ENCODE measurements at regions not wholly inside any gene's neighbourhood (a gene's known extent, or its start where the extent isn't known, plus 50 kb on each side); places are given as distances from the start of the nearest gene placed in this dataset.

GRCh38 chr3:59482684-59483083 lies 432.9 kb upstream of the CFAP20DC start:
- ATAC-seq (no peak), DNase-seq (no peak)
- Mint-ChIP-seq H3K36me3 (ENCODE audit: low read depth) (no peaks in the 10 kb centered on the region), H3K4me1 (peaks cover 5% of the 10 kb centered on the region), H3K27ac (no peak overlapping the region), H3K27me3 (no peaks in the 10 kb centered on the region), H3K4me3 (no peak overlapping the region)
- no peaks in the 10 kb centered on the region for H3K9me3 ChIP-seq (ENCODE audit: control insufficient read depth, low read length, poor library complexity, severe bottlenecking)

- ATAC-seq: no peak
- no peak overlapping the region for H3K4me3 Mint-ChIP-seq
- no peak overlapping the region for H3K27ac Mint-ChIP-seq
- DNase-seq: no peak
- peaks cover 5% of the 10 kb centered on the region for H3K4me1 Mint-ChIP-seq
- H3K9me3 ChIP-seq (ENCODE audit: control insufficient read depth, low read length, poor library complexity, severe bottlenecking): no peaks in the 10 kb centered on the region
- no peaks in the 10 kb centered on the region for H3K36me3 Mint-ChIP-seq (ENCODE audit: low read depth)
- peaks cover 4% of the 10 kb centered on the region for H3K27me3 Mint-ChIP-seq
Measured at GRCh38 chr3:59481776-59482400, 432.1 kb upstream of the CFAP20DC start.

GRCh38 chr3:59480486-59480995 lies 430.7 kb upstream of the CFAP20DC start:
- H3K27ac Mint-ChIP-seq: peak overlapping the region; percentile 54
- ATAC-seq: peak; percentile 51
- no peaks in the 10 kb centered on the region for H3K9me3 ChIP-seq (ENCODE audit: control insufficient read depth, low read length, poor library complexity, severe bottlenecking)
- H3K36me3 Mint-ChIP-seq (ENCODE audit: low read depth): no peaks in the 10 kb centered on the region
- peak overlapping the region; percentile 74 for H3K4me3 Mint-ChIP-seq
- peaks cover 5% of the 10 kb centered on the region for H3K4me1 Mint-ChIP-seq
- H3K27me3 Mint-ChIP-seq: peaks cover 5% of the 10 kb centered on the region
- DNase-seq: no peak

- H3K27me3 Mint-ChIP-seq: peaks cover 5% of the 10 kb centered on the region
- peaks cover 15% of the 10 kb centered on the region for H3K4me1 Mint-ChIP-seq
- ATAC-seq (no peak), DNase-seq (no peak)
- no peak overlapping the region for H3K4me3 Mint-ChIP-seq
- no peaks in the 10 kb centered on the region for H3K9me3 ChIP-seq (ENCODE audit: control insufficient read depth, low read length, poor library complexity, severe bottlenecking)
- H3K27ac Mint-ChIP-seq: no peak overlapping the region
- no peaks in the 10 kb centered on the region for H3K36me3 Mint-ChIP-seq (ENCODE audit: low read depth)
Measured at GRCh38 chr3:59473636-59474035, 423.8 kb upstream of the CFAP20DC start.

- Mint-ChIP-seq H3K4me3 (no peak overlapping the region), H3K4me1 (peaks cover 15% of the 10 kb centered on the region), H3K27ac (no peak overlapping the region), H3K36me3 (ENCODE audit: low read depth) (no peaks in the 10 kb centered on the region), H3K27me3 (peaks cover 5% of the 10 kb centered on the region)
- DNase-seq: no peak
- H3K9me3 ChIP-seq (ENCODE audit: control insufficient read depth, low read length, poor library complexity, severe bottlenecking): no peaks in the 10 kb centered on the region
- no peak for ATAC-seq
Measured at GRCh38 chr3:59472541-59472940, 422.7 kb upstream of the CFAP20DC start.

- ATAC-seq (no peak), DNase-seq (no peak)
- peaks cover 15% of the 10 kb centered on the region for H3K4me1 Mint-ChIP-seq
- H3K27me3 Mint-ChIP-seq: no peaks in the 10 kb centered on the region
- no peaks in the 10 kb centered on the region for H3K9me3 ChIP-seq (ENCODE audit: control insufficient read depth, low read length, poor library complexity, severe bottlenecking)
- H3K27ac Mint-ChIP-seq: peak overlapping the region; percentile 69
- no peaks in the 10 kb centered on the region for H3K36me3 Mint-ChIP-seq (ENCODE audit: low read depth)
- H3K4me3 Mint-ChIP-seq: no peak overlapping the region
Measured at GRCh38 chr3:59469948-59470723, 420.3 kb upstream of the CFAP20DC start.

- no peak overlapping the region for H3K4me3 Mint-ChIP-seq
- H3K9me3 ChIP-seq (ENCODE audit: control insufficient read depth, low read length, poor library complexity, severe bottlenecking): no peaks in the 10 kb centered on the region
- ATAC-seq (no peak), DNase-seq (no peak)
- H3K36me3 Mint-ChIP-seq (ENCODE audit: low read depth): no peaks in the 10 kb centered on the region
- peaks cover 15% of the 10 kb centered on the region for H3K4me1 Mint-ChIP-seq
- H3K27me3 Mint-ChIP-seq: no peaks in the 10 kb centered on the region
- H3K27ac Mint-ChIP-seq: no peak overlapping the region
Measured at GRCh38 chr3:59467476-59467875, 417.7 kb upstream of the CFAP20DC start.

- H3K9me3 ChIP-seq (ENCODE audit: control insufficient read depth, low read length, poor library complexity, severe bottlenecking): no peaks in the 10 kb centered on the region
- Mint-ChIP-seq H3K4me1 (peaks cover 2% of the 10 kb centered on the region), H3K4me3 (no peak overlapping the region), H3K36me3 (ENCODE audit: low read depth) (no peaks in the 10 kb centered on the region), H3K27me3 (no peaks in the 10 kb centered on the region), H3K27ac (no peak overlapping the region)
- DNase-seq: no peak
- ATAC-seq: no peak
Measured at GRCh38 chr3:59464187-59464586, 414.4 kb upstream of the CFAP20DC start.

- no peaks in the 10 kb centered on the region for H3K9me3 ChIP-seq (ENCODE audit: control insufficient read depth, low read length, poor library complexity, severe bottlenecking)
- no peak for DNase-seq
- no peaks in the 10 kb centered on the region for H3K36me3 Mint-ChIP-seq (ENCODE audit: low read depth)
- peaks cover under 1% of the 10 kb centered on the region for H3K4me1 Mint-ChIP-seq
- H3K4me3 Mint-ChIP-seq: no peak overlapping the region
- ATAC-seq: no peak
- no peak overlapping the region for H3K27ac Mint-ChIP-seq
- no peaks in the 10 kb centered on the region for H3K27me3 Mint-ChIP-seq
Measured at GRCh38 chr3:59463253-59463652, 413.4 kb upstream of the CFAP20DC start.

GRCh38 chr3:59460068-59460467 lies 410.2 kb upstream of the CFAP20DC start:
- H3K9me3 ChIP-seq (ENCODE audit: control insufficient read depth, low read length, poor library complexity, severe bottlenecking): no peaks in the 10 kb centered on the region
- peaks cover 5% of the 10 kb centered on the region for H3K4me1 Mint-ChIP-seq
- H3K27ac Mint-ChIP-seq: no peak overlapping the region
- ATAC-seq: no peak
- DNase-seq: no peak
- H3K4me3 Mint-ChIP-seq: no peak overlapping the region
- no peaks in the 10 kb centered on the region for H3K36me3 Mint-ChIP-seq (ENCODE audit: low read depth)
- H3K27me3 Mint-ChIP-seq: no peaks in the 10 kb centered on the region

- ATAC-seq (no peak), DNase-seq (no peak)
- no peak overlapping the region for H3K27ac Mint-ChIP-seq
- H3K36me3 Mint-ChIP-seq (ENCODE audit: low read depth): no peaks in the 10 kb centered on the region
- H3K4me3 Mint-ChIP-seq: no peak overlapping the region
- H3K4me1 Mint-ChIP-seq: peaks cover 10% of the 10 kb centered on the region
- H3K27me3 Mint-ChIP-seq: no peaks in the 10 kb centered on the region
- no peaks in the 10 kb centered on the region for H3K9me3 ChIP-seq (ENCODE audit: control insufficient read depth, low read length, poor library complexity, severe bottlenecking)
Measured at GRCh38 chr3:59456852-59457485, 407.1 kb upstream of the CFAP20DC start.

GRCh38 chr3:59451800-59452746 lies 402.2 kb upstream of the CFAP20DC start:
- DNase-seq (peak in 1 of 3 donors; percentile 12), ATAC-seq (peak; percentile 61)
- peak overlapping the region; percentile 78 for H3K4me3 Mint-ChIP-seq
- peak overlapping the region; percentile 94 for H3K27ac Mint-ChIP-seq
- H3K9me3 ChIP-seq (ENCODE audit: control insufficient read depth, low read length, poor library complexity, severe bottlenecking): no peaks in the 10 kb centered on the region
- peaks cover 29% of the 10 kb centered on the region for H3K4me1 Mint-ChIP-seq
- H3K36me3 Mint-ChIP-seq (ENCODE audit: low read depth): no peaks in the 10 kb centered on the region
- no peaks in the 10 kb centered on the region for H3K27me3 Mint-ChIP-seq

Measured in T-helper 17 cell (primary cell).